GM23338 (cell line): ENCODE measurements at regions not wholly inside any gene's neighbourhood (a gene's known extent, or its start where the extent isn't known, plus 50 kb on each side); places are given as distances from the start of the nearest gene placed in this dataset.

Experiments
- ATAC-seq: fragments of 200-7000 bp; cut with Tn5 transposase; 3 replicates; pipeline ENCODE4 v1.9.1; 2020
- DNase-seq: peaks from one replicate; pipeline ENCODE4 v3.0.0-alpha.2; 2015; ENCODE audit warnings: low spot score
- H2AFZ ChIP-seq: fragments of 200-600 bp; sonication (generic); 2 replicates; pipeline ENCODE4 v1.8.0; 2016; ENCODE audit warnings: antibody characterized with exemption, mild to moderate bottlenecking, moderate library complexity
- H3F3A ChIP-seq: fragments of 200-600 bp; sonication (generic); replicated peaks from 2 replicates; pipeline ENCODE4 v1.8.0; 2017; ENCODE audit warnings: antibody characterized with exemption, mixed run types, low read depth
- H3K27ac ChIP-seq: fragments of 200-600 bp; sonication (generic); 2 replicates; pipeline ENCODE4 v1.6.1; 2016; ENCODE audit warnings: low read depth
- H3K27me3 ChIP-seq: fragments of 200-600 bp; sonication (generic); 2 replicates; pipeline ENCODE4 v1.8.0; 2016; ENCODE audit warnings: mild to moderate bottlenecking, mixed run types, moderate library complexity; ENCODE audit not compliant: insufficient read depth
- H3K36me3 ChIP-seq: fragments of 200-600 bp; sonication (generic); 2 replicates; pipeline ENCODE4 v1.8.0; 2016; ENCODE audit warnings: mild to moderate bottlenecking; ENCODE audit not compliant: insufficient read depth
- H3K4me1 ChIP-seq: fragments of 200-600 bp; sonication (generic); 2 replicates; pipeline ENCODE4 v1.8.0; 2016; ENCODE audit warnings: mild to moderate bottlenecking, moderate library complexity; ENCODE audit not compliant: insufficient read depth
- H3K4me2 ChIP-seq: fragments of 200-600 bp; sonication (generic); 2 replicates; pipeline ENCODE4 v1.7.1; 2017; ENCODE audit warnings: mixed run types
- H3K4me3 ChIP-seq: fragments of 200-600 bp; sonication (generic); 2 replicates; pipeline ENCODE4 v1.6.1; 2016; ENCODE audit warnings: mixed run types
- H3K79me2 ChIP-seq: fragments of 200-600 bp; sonication (generic); replicated peaks from 2 replicates; pipeline ENCODE4 v1.8.0; 2017; ENCODE audit warnings: mild to moderate bottlenecking; ENCODE audit not compliant: insufficient read depth
- H3K9me2 ChIP-seq: fragments of 200-600 bp; sonication (generic); 2 replicates; pipeline ENCODE4 v1.8.0; 2017; ENCODE audit not compliant: insufficient read depth
- H4K20me1 ChIP-seq: fragments of 200-600 bp; sonication (generic); replicated peaks from 2 replicates; pipeline ENCODE4 v1.8.0; 2017; ENCODE audit warnings: mild to moderate bottlenecking; ENCODE audit not compliant: insufficient read depth
- H3K27ac Mint-ChIP-seq: 2 replicates; pipeline ENCODE4 v1.8.0; 2020; ENCODE audit warnings: inconsistent platforms, mild to moderate bottlenecking, moderate library complexity, mixed read lengths
- H3K27me3 Mint-ChIP-seq: 3 replicates; pipeline ENCODE4 v1.8.0; 2022; ENCODE audit warnings: low read depth, mild to moderate bottlenecking, moderate library complexity, mixed read lengths, inconsistent platforms; ENCODE audit not compliant: insufficient read depth, poor library complexity
- H3K36me3 Mint-ChIP-seq: 3 replicates; pipeline ENCODE4 v1.8.0; 2021; ENCODE audit warnings: low read depth, mild to moderate bottlenecking, inconsistent platforms, moderate library complexity, mixed read lengths
- H3K4me1 Mint-ChIP-seq: 3 replicates; pipeline ENCODE4 v1.8.0; 2020; ENCODE audit warnings: mild to moderate bottlenecking, inconsistent platforms, mixed read lengths
- H3K4me3 Mint-ChIP-seq: 3 replicates; pipeline ENCODE4 v1.8.0; 2021; ENCODE audit warnings: moderate library complexity, mild to moderate bottlenecking, inconsistent platforms, mixed read lengths
- H3K9me3 Mint-ChIP-seq: 3 replicates; pipeline ENCODE4 v1.8.0; 2020; ENCODE audit warnings: moderate library complexity, mild to moderate bottlenecking, inconsistent platforms, mixed read lengths
- CREB1 ChIP-seq: fragments of 250-450 bp; sonication (Bioruptor Pico); IDR thresholded peaks from 2 replicates; pipeline ENCODE4 v1.5.0; 2020; ENCODE audit warnings: low read depth, mild to moderate bottlenecking, moderate library complexity
- POLR2AphosphoS5 ChIP-seq: IDR thresholded peaks from 2 replicates; pipeline ENCODE4 v1.6.1; 2016; ENCODE audit warnings: antibody characterized with exemption, low read depth
- REST ChIP-seq: IDR thresholded peaks from one replicate; pipeline ENCODE4 v1.6.1; 2018; ENCODE audit warnings: antibody characterized with exemption; ENCODE audit not compliant: unreplicated experiment
- ZNF114 ChIP-seq: fragments of 250-450 bp; sonication (Bioruptor Pico); IDR thresholded peaks from 2 replicates; pipeline ENCODE4 v1.5.0; 2020; ENCODE audit warnings: mild to moderate bottlenecking, moderate library complexity
- ZNF331 ChIP-seq: fragments of 250-450 bp; sonication (Bioruptor Pico); IDR thresholded peaks from 2 replicates; pipeline ENCODE4 v1.5.0; 2020; ENCODE audit warnings: low read depth, mild to moderate bottlenecking, moderate library complexity
- ZNF462 ChIP-seq: fragments of 250-450 bp; sonication (Bioruptor Pico); IDR thresholded peaks from 2 replicates; pipeline ENCODE4 v1.5.0; 2020; ENCODE audit warnings: mild to moderate bottlenecking, moderate library complexity

- TF ChIP-seq ZNF331 (no peak), POLR2AphosphoS5 (no peak), CREB1 (CRISPR knock-in tag) (no peak), ZNF114 (CRISPR knock-in tag) (no peak), ZNF462 (CRISPR knock-in tag) (no peak)
Observed at GRCh38 chr10:36677431-36677768, 448.0 kb upstream of the ANKRD30A start (continued).

GRCh38 chr10:36676756-36677430 lies 448.5 kb upstream of the ANKRD30A start:
- no peak overlapping the region for H3K27ac Mint-ChIP-seq
- H3K4me3 Mint-ChIP-seq, result no peak overlapping the region
- Histone ChIP-seq H3F3A (no peaks in the 10 kb centered on the region), H3K79me2 (no peaks in the 10 kb centered on the region), H3K4me2 (no peak overlapping the region), H3K4me1 (no peaks in the 10 kb centered on the region), H3K27ac (no peak overlapping the region), H3K36me3 (no peaks in the 10 kb centered on the region), H3K9me2 (no peaks in the 10 kb centered on the region), H4K20me1 (no peaks in the 10 kb centered on the region), H2AFZ (no peak overlapping the region), H3K4me3 (no peak overlapping the region), H3K27me3 (no peaks in the 10 kb centered on the region)
- DNase-seq (no peak), ATAC-seq (no peak)
- H3K36me3 Mint-ChIP-seq, result no peaks in the 10 kb centered on the region
- H3K9me3 Mint-ChIP-seq, result no peaks in the 10 kb centered on the region
- peaks cover 4% of the 10 kb centered on the region; the same call in 1 of the 3 replicates for H3K4me1 Mint-ChIP-seq
- no peaks in the 10 kb centered on the region for H3K27me3 Mint-ChIP-seq
- no peak for TF ChIP-seq ZNF462 (CRISPR knock-in tag)
- no peak for TF ChIP-seq REST
- no peak for TF ChIP-seq ZNF331
